Endodermal cell (in vitro differentiated cells): ENCODE measurements at regions not wholly inside any gene's neighbourhood (a gene's known extent, or its start where the extent isn't known, plus 50 kb on each side); places are given as distances from the start of the nearest gene placed in this dataset.
"Not testable (repeated sequence)": the region's sequence is repeated elsewhere in the genome, so short reads cannot be mapped to it uniquely, and the experiment has no call there.

Source experiments
- DNase-seq: peaks from one replicate; pipeline ENCODE4 v3.0.0-alpha.2; 2017
- H3K27ac ChIP-seq: 2 replicates; pipeline ENCODE4 v1.5.1; 2013; ENCODE audit warnings: mild to moderate bottlenecking, low read depth, low read length, moderate library complexity
- H3K27me3 ChIP-seq: 2 replicates; pipeline ENCODE4 v1.6.1; 2013; ENCODE audit warnings: mild to moderate bottlenecking, low read length, moderate library complexity; ENCODE audit not compliant: insufficient read depth, control insufficient read depth, poor library complexity, severe bottlenecking
- H3K36me3 ChIP-seq: 2 replicates; pipeline ENCODE4 v1.7.0; 2013; ENCODE audit warnings: mild to moderate bottlenecking, low read length, moderate library complexity; ENCODE audit not compliant: control insufficient read depth, insufficient read depth
- H3K4me1 ChIP-seq: one replicate; pipeline ENCODE4 v1.7.0; 2013; ENCODE audit warnings: low read length; ENCODE audit not compliant: control insufficient read depth, insufficient read depth
- H3K4me3 ChIP-seq: 2 replicates; pipeline ENCODE4 v1.5.1; 2013; ENCODE audit warnings: mild to moderate bottlenecking, low read length, moderate library complexity
- H3K9ac ChIP-seq: 2 replicates; pipeline ENCODE4 v1.6.1; 2013; ENCODE audit warnings: mild to moderate bottlenecking, low read length, moderate library complexity; ENCODE audit not compliant: poor library complexity, severe bottlenecking; ENCODE audit errors: extremely low read depth
- H3K9me3 ChIP-seq: 2 replicates; pipeline ENCODE4 v1.6.1; 2013; ENCODE audit warnings: mild to moderate bottlenecking, low read length, moderate library complexity; ENCODE audit not compliant: control insufficient read depth
- H3K27ac Mint-ChIP-seq: 2 replicates; pipeline ENCODE4 v1.8.0; 2020; ENCODE audit warnings: mixed read lengths
- H3K27me3 Mint-ChIP-seq: 2 replicates; pipeline ENCODE4 v1.8.0; 2021; ENCODE audit warnings: mild to moderate bottlenecking, mixed read lengths; ENCODE audit not compliant: insufficient read depth
- H3K36me3 Mint-ChIP-seq: 2 replicates; pipeline ENCODE4 v1.8.0; 2020; ENCODE audit warnings: low read depth, mixed read lengths
- H3K4me1 Mint-ChIP-seq: 2 replicates; pipeline ENCODE4 v1.8.0; 2020; ENCODE audit warnings: mixed read lengths
- H3K4me3 Mint-ChIP-seq: 2 replicates; pipeline ENCODE4 v1.8.0; 2020; ENCODE audit warnings: mild to moderate bottlenecking, moderate library complexity, mixed read lengths
- H3K9me3 Mint-ChIP-seq: 2 replicates; pipeline ENCODE4 v1.8.0; 2020; ENCODE audit warnings: mild to moderate bottlenecking, mixed read lengths
- CTCF ChIP-seq: fragments of 200-600 bp; sonication (generic); conservative IDR thresholded peaks from 2 replicates; pipeline ENCODE4 v1.5.0; 2021; ENCODE audit warnings: antibody characterized with exemption, mild to moderate bottlenecking
- WGBS, 2 experiments: methylation state at CpG; one replicate each; pipeline versions ENCODE4 v1.1.5 to v1.1.7; 2013; ENCODE audit warnings: missing lambda C conversion rate in 2 of 2, mixed read lengths in 1 of 2; ENCODE audit not compliant: insufficient coverage in 1 of 2, insufficient read length in 1 of 2; 5-methylcytosine and 5-hydroxymethylcytosine counted together

- no peak overlapping the region for H3K4me3 ChIP-seq
Measured at GRCh38 chr6:69456086-69456485, 340.7 kb downstream of the LMBRD1 start.

GRCh38 chr6:69454619-69455018 is 342.2 kb downstream of the LMBRD1 start:
- H3K27me3 Mint-ChIP-seq, H3K9ac ChIP-seq, H3K36me3 ChIP-seq, H3K4me3 ChIP-seq, H3K27ac Mint-ChIP-seq, H3K27me3 ChIP-seq, H3K9me3 ChIP-seq, H3K27ac ChIP-seq, H3K4me1 ChIP-seq, H3K4me3 Mint-ChIP-seq, H3K9me3 Mint-ChIP-seq, H3K4me1 Mint-ChIP-seq, DNase-seq, H3K36me3 Mint-ChIP-seq: not testable (repeated sequence)
- 83% methylated on average over 2 of the region's 2 CpGs; no CpG with 5 or more reads in 1 of the 2 experiments for WGBS, 2 experiments

More at GRCh38 chr6:69456086-69456485, 340.7 kb downstream of the LMBRD1 start:
- Histone ChIP-seq H3K9me3 (no peaks in the 10 kb centered on the region), H3K36me3 (no peaks in the 10 kb centered on the region), H3K9ac (no peak overlapping the region), H3K27ac (peak overlapping the region; percentile 25), H3K27me3 (no peaks in the 10 kb centered on the region), H3K4me1 (no peaks in the 10 kb centered on the region)
- no peak for DNase-seq
- Mint-ChIP-seq H3K9me3 (no peaks in the 10 kb centered on the region), H3K27me3 (no peaks in the 10 kb centered on the region), H3K4me1 (no peaks in the 10 kb centered on the region), H3K4me3 (no peak overlapping the region), H3K27ac (no peak overlapping the region), H3K36me3 (no peaks in the 10 kb centered on the region)
- TF ChIP-seq CTCF, result no peak
- 88 to 96% methylated on average over 3 of the region's 3 CpGs for WGBS, 2 experiments

DNA sequence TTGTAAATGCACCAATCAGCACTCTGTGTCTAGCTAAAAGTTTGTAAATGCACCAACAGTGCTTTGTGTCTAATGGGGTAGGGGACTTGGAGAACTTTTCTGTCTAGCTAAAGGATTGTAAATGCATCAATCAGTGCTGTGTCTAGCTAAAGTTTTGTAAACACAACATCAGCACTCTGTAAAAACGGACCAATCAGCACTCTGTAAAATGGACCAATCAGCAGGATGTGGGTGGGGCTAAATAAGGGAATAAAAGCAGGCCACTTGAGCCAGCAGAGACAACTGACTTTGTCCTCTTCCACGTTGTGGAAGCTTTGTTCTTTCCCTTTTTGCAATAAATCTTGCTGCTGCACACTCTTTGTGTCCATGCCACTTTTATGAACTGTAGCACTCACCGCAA is 346.3 kb downstream of the LMBRD1 start:
- H3K27me3 Mint-ChIP-seq, H3K4me3 Mint-ChIP-seq, H3K27me3 ChIP-seq, DNase-seq, H3K36me3 ChIP-seq, H3K27ac ChIP-seq, H3K4me1 ChIP-seq, H3K36me3 Mint-ChIP-seq, H3K9me3 ChIP-seq, H3K9ac ChIP-seq, H3K27ac Mint-ChIP-seq, H3K4me1 Mint-ChIP-seq, H3K4me3 ChIP-seq: not testable (repeated sequence)
- peaks cover 18% of the 10 kb centered on the region for H3K9me3 Mint-ChIP-seq
- WGBS, 2 experiments, result 84 to 85% methylated on average over 2 to 3 of the region's 3 CpGs

DNA sequence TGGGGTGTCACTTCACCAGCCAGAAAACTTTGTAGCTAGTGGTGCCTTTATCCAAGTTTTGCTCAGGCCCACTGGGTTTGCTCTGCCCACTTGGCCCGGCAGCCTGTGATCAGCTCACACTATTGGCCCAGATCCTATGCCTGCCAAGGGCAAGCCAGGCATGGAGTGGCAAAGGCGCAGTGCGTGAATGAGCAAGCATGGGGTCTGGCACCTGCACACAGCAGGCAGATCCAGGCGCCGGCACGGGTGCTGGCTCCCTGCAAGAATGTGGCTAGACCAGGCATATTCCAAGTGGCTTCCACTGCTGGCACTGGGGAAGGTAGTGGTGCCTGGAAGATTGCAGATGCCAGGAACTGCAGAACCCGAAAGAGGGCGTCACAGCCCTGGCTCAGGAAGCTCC is 346.9 kb downstream of the LMBRD1 start:
- no peaks in the 10 kb centered on the region for H3K27me3 Mint-ChIP-seq
- no peaks in the 10 kb centered on the region for H3K36me3 ChIP-seq
- H3K27ac ChIP-seq, result no peak overlapping the region
- H3K27me3 ChIP-seq, result no peaks in the 10 kb centered on the region
- no peak overlapping the region for H3K27ac Mint-ChIP-seq
- WGBS, 2 experiments, result 85 to 87% methylated on average over 3 to 8 of the region's 8 CpGs
- no peak for DNase-seq
- H3K4me3 ChIP-seq, result no peak overlapping the region
- no peaks in the 10 kb centered on the region for H3K36me3 Mint-ChIP-seq
- peaks cover 23% of the 10 kb centered on the region for H3K9me3 Mint-ChIP-seq
- no peaks in the 10 kb centered on the region for H3K9me3 ChIP-seq
- no peak overlapping the region for H3K4me3 Mint-ChIP-seq
- TF ChIP-seq CTCF, result no peak
- H3K9ac ChIP-seq, result no peak overlapping the region
- no peaks in the 10 kb centered on the region for H3K4me1 ChIP-seq
- no peaks in the 10 kb centered on the region for H3K4me1 Mint-ChIP-seq
